GM18951 (cell line): ENCODE measurements at regions not wholly inside any gene's neighbourhood (a gene's known extent, or its start where the extent isn't known, plus 50 kb on each side); places are given as distances from the start of the nearest gene placed in this dataset.
"Not testable (repeated sequence)": the region's sequence is repeated elsewhere in the genome, so short reads cannot be mapped to it uniquely, and the experiment has no call there.

ENCODE experiments used
- POLR2A ChIP-seq: IDR thresholded peaks from 4 replicates; pipeline ENCODE4 v1.6.1; 2011; ENCODE audit warnings: mild to moderate bottlenecking; ENCODE audit not compliant: insufficient read length, insufficient read depth; ENCODE audit errors: extremely low read depth
- in situ Hi-C: fragments of 300-500 bp; cut with MboI; formaldehyde crosslinking; loops from one replicate; pipeline ENCODE4 v1.12.0; 2022; ENCODE audit warnings: low sequenced_read_pairs, mixed read lengths, inconsistent platforms; ENCODE audit not compliant: unreplicated experiment

GRCh38 chr6:26937258-26937657 is 277.7 kb upstream of the ZNF322 start:
- in situ Hi-C loops: not testable (repeated sequence)

GRCh38 chr6:26951211-26951610 is 291.7 kb upstream of the ZNF322 start:
- in situ Hi-C loops: not testable (repeated sequence)

- in situ Hi-C loops: not testable (repeated sequence)
Measured at GRCh38 chr6:26956078-26956600, 291.4 kb upstream of the PRSS16 start.

GRCh38 chr6:26956601-26957184 is 290.8 kb upstream of the PRSS16 start:
- peak; percentile 39 for TF ChIP-seq POLR2A
- in situ Hi-C loops: not testable (repeated sequence)

GRCh38 chr6:26957399-26958127 is 289.9 kb upstream of the PRSS16 start:
- in situ Hi-C loops: not testable (repeated sequence)

GRCh38 chr6:26961236-26961635 is 286.3 kb upstream of the PRSS16 start:
- in situ Hi-C loops: not testable (repeated sequence)

GRCh38 chr6:27002447-27002846 is 245.1 kb upstream of the PRSS16 start:
- in situ Hi-C loops: no loop called here
- TF ChIP-seq POLR2A: no peak

- in situ Hi-C loops: no loop called here
- no peak for TF ChIP-seq POLR2A
Measured at GRCh38 chr6:27007020-27007419, 240.5 kb upstream of the PRSS16 start.

GRCh38 chr6:27008613-27009012 is 238.9 kb upstream of the PRSS16 start:
- in situ Hi-C loops: not testable (repeated sequence)

- in situ Hi-C loops: not testable (repeated sequence)
Measured at GRCh38 chr6:27014053-27014452, 233.4 kb upstream of the PRSS16 start.

- in situ Hi-C loops: no loop called here
- no peak for TF ChIP-seq POLR2A
Measured at GRCh38 chr6:27016689-27017088, 230.8 kb upstream of the PRSS16 start.

GRCh38 chr6:27018401-27018800 is 229.1 kb upstream of the PRSS16 start:
- in situ Hi-C loops: not testable (repeated sequence)

- in situ Hi-C loops: no loop called here
- TF ChIP-seq POLR2A: peak; percentile 69
Measured at GRCh38 chr6:27019651-27020552, 227.6 kb upstream of the PRSS16 start.

GRCh38 chr6:27020553-27020880 is 227.0 kb upstream of the PRSS16 start:
- TF ChIP-seq POLR2A: no peak
- in situ Hi-C loops: no loop called here
